T47D (cell line): ENCODE measurements at regions not wholly inside any gene's neighbourhood (a gene's known extent, or its start where the extent isn't known, plus 50 kb on each side); places are given as distances from the start of the nearest gene placed in this dataset.

ENCODE experiments used
- DNase-seq, 2 experiments: peaks; one replicate each; pipeline versions ENCODE4 v3.0.0 to v3.0.0-alpha.2; 2011 to 2012; ENCODE audit warnings: low read depth in 1 of 2, low spot score in 1 of 2
- JUND ChIP-seq: IDR thresholded peaks from 2 replicates; pipeline ENCODE4 v1.6.1; 2012; ENCODE audit warnings: low read depth
- in situ Hi-C: cut with HindIII; loops from 2 replicates; pipeline ENCODE4 v1.10.0; 2016; ENCODE audit warnings: low sequenced_read_pairs, low pct_unique_long_range_greater_than_20kb

DNA sequence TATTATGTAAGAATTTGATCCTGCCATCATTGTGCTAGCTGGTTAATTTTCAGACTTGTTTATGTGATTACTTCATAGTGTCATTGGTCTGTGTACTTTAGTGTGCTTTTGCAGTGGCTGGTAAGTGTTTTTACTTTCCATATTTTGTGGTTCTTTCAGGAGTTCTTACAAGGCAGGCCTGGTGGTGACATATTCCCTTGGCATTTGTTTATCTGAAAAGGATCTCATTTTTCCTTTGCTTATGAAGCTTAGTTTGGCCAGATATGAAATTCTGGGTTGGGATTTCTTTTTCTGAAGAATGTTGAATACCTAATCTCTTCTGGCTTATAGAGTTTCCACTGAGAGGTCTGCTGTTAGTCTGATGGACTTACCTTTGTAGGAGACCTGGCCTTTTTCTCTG lies 72.8 kb upstream of the MC4R start:
- no peak for TF ChIP-seq JUND
- DNase-seq, result no peak
- in situ Hi-C loops, result no loop called here

GRCh38 chr18:60446821-60447220 lies 74.2 kb upstream of the MC4R start:
- no peak for TF ChIP-seq JUND
- in situ Hi-C loops, result no loop called here
- no peak for DNase-seq

DNA sequence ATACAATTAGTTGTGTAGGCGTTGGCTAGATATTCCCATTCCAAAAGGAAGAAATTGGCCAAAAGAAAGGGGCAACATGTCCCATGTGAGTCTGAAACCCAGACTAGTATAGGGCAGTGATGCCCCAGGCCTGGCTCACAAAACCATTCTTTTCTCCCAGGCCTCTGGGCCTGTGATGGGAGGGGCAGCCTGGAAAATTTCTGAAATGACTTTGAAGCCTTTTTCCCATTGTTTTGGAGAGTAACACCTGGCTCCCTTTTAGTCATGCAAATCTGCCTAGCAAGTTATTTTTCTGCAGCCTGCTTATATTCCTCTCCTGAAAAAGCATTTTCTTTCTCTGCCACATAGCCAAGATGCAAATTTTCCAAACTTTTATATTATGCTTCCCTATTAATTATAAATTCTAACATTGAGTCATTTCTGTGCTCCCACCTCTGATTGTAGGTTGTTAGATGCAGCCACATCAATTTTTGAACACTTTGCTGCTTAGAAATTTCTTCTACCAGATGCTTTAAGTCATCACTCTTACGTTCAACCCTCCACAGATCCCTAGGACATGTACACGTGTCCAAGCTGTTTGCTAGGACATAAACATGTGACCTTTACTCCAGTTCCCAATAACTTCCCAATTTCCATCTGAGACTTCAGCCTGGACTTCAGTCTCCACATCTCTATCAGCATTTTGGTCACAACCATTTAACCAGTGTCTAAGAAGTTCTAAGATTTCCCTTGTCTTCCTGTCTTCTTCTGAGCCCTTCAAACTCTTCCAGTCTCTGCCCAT lies 76.1 kb upstream of the MC4R start:
- TF ChIP-seq JUND, result no peak
- in situ Hi-C loops, result no loop called here
- no peak for DNase-seq

DNA sequence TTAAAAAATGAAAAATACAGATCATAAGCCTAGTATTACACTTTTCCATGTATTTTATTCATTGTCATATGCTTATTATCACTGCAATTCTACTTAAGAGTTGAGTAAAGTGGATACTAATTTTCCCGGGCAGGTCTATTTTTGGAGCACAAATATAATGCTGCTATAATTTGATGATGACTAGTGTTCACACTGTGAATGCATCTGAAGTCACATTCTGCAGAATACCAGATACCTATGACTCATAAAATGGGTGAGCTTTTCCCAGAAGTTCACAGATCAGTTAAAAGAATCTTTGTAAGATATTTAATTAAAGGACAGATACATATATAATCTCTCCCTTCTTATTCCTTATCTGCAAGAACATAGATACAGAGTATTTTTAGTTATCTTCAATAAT lies 79.8 kb upstream of the MC4R start:
- DNase-seq, result no peak
- in situ Hi-C loops, result no loop called here
- TF ChIP-seq JUND, result no peak

GRCh38 chr18:60466677-60467076 lies 94.1 kb upstream of the MC4R start:
- in situ Hi-C loops, result no loop called here
- DNase-seq, result no peak
- TF ChIP-seq JUND, result no peak

- DNase-seq, result no peak
- TF ChIP-seq JUND, result no peak
- in situ Hi-C loops, result no loop called here
Observed at GRCh38 chr18:60469387-60470100, 97.0 kb upstream of the MC4R start.

- DNase-seq, result no peak
- in situ Hi-C loops, result no loop called here
- no peak for TF ChIP-seq JUND
Observed at GRCh38 chr18:60471652-60472051, 99.1 kb upstream of the MC4R start.

- no peak for DNase-seq
- no peak for TF ChIP-seq JUND
- in situ Hi-C loops, result no loop called here
Observed at GRCh38 chr18:60485201-60485600, 112.6 kb upstream of the MC4R start.

DNA sequence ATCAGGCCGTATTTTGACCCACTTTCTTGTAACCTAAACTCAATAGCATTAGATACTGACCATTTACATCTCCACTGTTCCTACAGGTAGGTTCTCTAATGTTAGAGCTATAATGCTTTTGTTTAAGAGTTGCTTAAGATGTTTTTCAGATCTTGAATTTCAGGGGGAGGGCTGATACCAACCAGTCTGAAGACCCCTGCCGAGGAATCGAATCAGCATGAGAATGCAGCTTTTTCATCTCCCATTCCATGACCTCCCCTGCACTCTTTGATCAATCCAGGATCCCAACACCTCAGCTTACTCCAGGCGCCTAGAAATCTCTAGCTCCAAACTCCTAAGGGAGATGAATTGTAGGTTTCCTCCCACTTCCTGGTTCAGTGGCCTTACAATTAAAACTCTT lies 120.5 kb upstream of the MC4R start:
- in situ Hi-C loops, result no loop called here
- TF ChIP-seq JUND, result no peak
- no peak for DNase-seq

DNA sequence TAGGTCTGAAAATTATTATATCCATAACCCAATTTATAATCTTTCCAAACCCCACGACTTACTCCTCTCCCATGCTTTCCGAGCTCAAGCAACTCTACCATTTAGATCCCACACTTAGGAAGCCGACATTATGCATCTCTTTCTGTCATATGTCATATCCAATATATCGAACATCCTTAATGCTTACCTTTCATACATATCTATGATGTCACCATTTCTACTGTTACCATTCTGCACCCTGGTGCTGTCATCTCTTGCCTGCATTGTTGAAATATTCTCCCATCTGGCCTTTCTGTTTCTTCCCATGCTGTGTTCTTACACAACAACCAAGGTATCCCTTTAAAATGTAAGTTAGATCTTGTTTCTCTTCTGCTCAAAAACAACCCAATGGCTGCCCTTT lies 127.1 kb upstream of the MC4R start:
- no peak for TF ChIP-seq JUND
- in situ Hi-C loops, result no loop called here
- DNase-seq, result no peak

DNA sequence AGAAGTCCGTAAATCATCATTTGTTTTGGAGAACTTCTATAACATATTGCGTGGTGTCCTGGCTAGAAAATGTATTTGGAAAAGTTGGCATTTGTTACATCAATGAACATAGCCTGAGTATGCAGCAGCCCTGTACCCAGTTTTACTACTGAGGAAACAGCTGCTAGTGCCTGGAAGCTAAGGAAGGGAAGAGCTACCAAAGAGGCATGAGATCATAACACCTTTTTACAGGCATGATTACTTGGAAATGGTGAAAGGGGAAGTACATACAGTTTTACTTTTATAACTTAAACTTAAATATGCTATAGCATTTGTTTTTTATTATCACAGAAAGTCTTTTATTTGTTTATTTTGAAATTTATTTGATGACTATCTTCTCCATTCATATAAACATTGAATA lies 128.4 kb upstream of the MC4R start:
- DNase-seq, result no peak
- no peak for TF ChIP-seq JUND
- in situ Hi-C loops, result no loop called here

DNA sequence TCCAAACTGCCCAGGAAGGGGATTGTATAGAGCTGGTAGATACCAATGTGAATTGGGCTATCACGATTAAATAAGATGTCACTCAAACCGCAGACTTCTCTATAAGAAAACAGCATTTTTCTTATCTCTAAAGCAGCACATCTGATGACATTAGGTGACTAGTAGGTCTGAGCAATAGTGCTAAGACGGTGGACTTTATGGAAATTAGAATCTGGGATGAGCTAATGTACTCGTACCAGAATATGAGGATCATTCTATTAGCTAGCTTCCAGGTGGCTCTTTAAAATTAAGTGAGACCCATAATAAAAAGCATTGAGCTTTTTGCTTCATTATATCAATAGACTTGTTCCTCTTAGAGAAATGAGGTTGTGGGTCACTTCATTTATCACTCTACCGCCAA lies 130.0 kb upstream of the MC4R start:
- in situ Hi-C loops, result no loop called here
- DNase-seq, result no peak
- TF ChIP-seq JUND, result no peak

DNA sequence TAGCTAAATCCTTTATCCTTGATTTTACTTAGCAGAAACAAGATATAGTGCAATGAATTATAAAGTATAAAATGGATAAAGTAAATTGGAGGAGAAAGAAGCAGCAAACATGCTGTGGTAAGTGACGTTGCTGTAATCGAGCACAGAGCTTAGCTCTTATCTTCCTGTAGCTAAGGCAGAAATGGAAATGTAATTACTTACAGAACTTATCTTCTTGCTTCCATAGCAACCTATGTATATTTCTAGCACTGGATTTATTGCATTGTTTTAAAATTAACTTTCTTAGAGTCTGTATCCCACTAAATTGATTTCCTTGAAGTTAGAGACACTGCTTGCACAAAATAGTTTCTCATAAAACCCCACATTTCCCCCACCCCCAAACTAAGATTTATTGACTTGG lies 130.6 kb upstream of the MC4R start:
- TF ChIP-seq JUND, result no peak
- in situ Hi-C loops, result no loop called here
- no peak for DNase-seq
